GM10266 (cell line): ENCODE measurements at regions not wholly inside any gene's neighbourhood (a gene's known extent, or its start where the extent isn't known, plus 50 kb on each side); places are given as distances from the start of the nearest gene placed in this dataset.
"Not testable (repeated sequence)": the region's sequence is repeated elsewhere in the genome, so short reads cannot be mapped to it uniquely, and the experiment has no call there.

Source experiments
- DNase-seq: peaks from one replicate; pipeline ENCODE4 v3.0.0; 2012; ENCODE audit errors: extremely low spot score
- CTCF ChIP-seq: IDR thresholded peaks from 2 replicates; pipeline ENCODE4 v1.5.1; 2012; ENCODE audit warnings: mild to moderate bottlenecking, low read depth; ENCODE audit not compliant: control insufficient read depth, insufficient read depth; ENCODE audit errors: missing control alignments

- DNase-seq, result no peak
- TF ChIP-seq CTCF, result no peak
These were observed 350.9 kb upstream of the F9 start for GRCh38 chrX:139179592-139179991.

DNA sequence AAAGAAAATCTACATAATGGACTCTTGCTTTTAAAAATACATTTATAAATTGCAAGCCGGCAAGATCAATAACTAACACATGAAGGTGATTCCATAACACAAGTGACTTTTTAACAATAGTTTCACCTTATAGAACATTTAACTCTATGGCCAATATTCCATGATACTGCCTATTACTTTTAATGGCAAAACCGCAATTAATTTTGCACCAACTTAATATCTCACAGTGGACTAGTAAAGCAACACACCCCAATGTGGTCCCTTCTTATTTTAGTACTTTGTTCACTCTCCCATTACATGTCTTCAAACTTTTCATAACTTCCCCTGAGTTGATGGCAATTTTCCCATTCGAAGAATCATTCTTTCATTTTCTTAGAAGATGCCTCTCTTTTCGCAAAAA is 351.6 kb upstream of the F9 start:
- no peak for DNase-seq
- no peak for TF ChIP-seq CTCF

- no peak for DNase-seq
- no peak for TF ChIP-seq CTCF
These were observed 357.8 kb upstream of the F9 start for GRCh38 chrX:139172731-139173130.

GRCh38 chrX:139170526-139171173 is 359.9 kb upstream of the F9 start:
- DNase-seq, result no peak
- no peak for TF ChIP-seq CTCF

DNA sequence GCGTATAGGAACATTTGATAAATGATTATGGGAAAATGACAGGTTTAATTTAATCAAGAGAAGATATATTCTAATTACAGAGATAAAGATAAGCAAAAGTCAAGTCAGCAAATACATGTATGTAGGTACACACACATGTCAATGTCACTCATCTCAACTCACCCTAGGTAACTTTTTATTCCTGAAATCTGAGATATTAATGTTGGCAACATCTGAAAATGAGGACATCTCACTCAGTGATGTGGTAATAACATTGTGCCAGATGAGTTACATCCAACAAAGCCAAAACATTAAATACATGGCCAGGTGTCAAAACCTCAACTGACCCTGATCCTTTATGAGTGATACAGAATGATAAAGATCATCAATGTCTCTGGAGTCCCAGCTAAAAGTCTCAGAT is 363.3 kb upstream of the F9 start:
- no peak for TF ChIP-seq CTCF
- DNase-seq, result no peak

GRCh38 chrX:139158256-139158655 is 372.3 kb upstream of the F9 start:
- no peak for DNase-seq
- TF ChIP-seq CTCF, result no peak

GRCh38 chrX:139156356-139156755 is 374.2 kb upstream of the F9 start:
- TF ChIP-seq CTCF, result no peak
- DNase-seq, result no peak

- DNase-seq, result not testable (repeated sequence)
These were observed 383.9 kb upstream of the F9 start for GRCh38 chrX:139146625-139147024.
